HFFc6 (cell line): ENCODE measurements at regions not wholly inside any gene's neighbourhood (a gene's known extent, or its start where the extent isn't known, plus 50 kb on each side); places are given as distances from the start of the nearest gene placed in this dataset.

ENCODE experiments used
- DNase-seq: peaks from one replicate; pipeline ENCODE4 v3.0.0-alpha.2; 2018
- H3K27ac Mint-ChIP-seq: 2 replicates; pipeline ENCODE4 v1.8.0; 2020; ENCODE audit warnings: mild to moderate bottlenecking, mixed read lengths
- H3K27me3 Mint-ChIP-seq: 2 replicates; pipeline ENCODE4 v1.8.0; 2021; ENCODE audit warnings: mild to moderate bottlenecking, moderate library complexity, mixed read lengths; ENCODE audit not compliant: insufficient read depth
- H3K36me3 Mint-ChIP-seq: 2 replicates; pipeline ENCODE4 v1.8.0; 2021; ENCODE audit warnings: low read depth, mixed read lengths
- H3K4me1 Mint-ChIP-seq: 2 replicates; pipeline ENCODE4 v1.8.0; 2020; ENCODE audit warnings: low read depth, mixed read lengths
- H3K4me3 Mint-ChIP-seq: 2 replicates; pipeline ENCODE4 v1.8.0; 2020; ENCODE audit warnings: mild to moderate bottlenecking, moderate library complexity, mixed read lengths
- H3K9me3 Mint-ChIP-seq: 2 replicates; pipeline ENCODE4 v1.8.0; 2020; ENCODE audit warnings: mild to moderate bottlenecking, mixed read lengths
- TF ChIP-seq, protein P1 (sequence below): fragments of 200-600 bp; sonication (generic); IDR thresholded peaks from 2 replicates; pipeline ENCODE4 v1.5.0; 2021; ENCODE audit warnings: antibody characterized with exemption, mild to moderate bottlenecking

DNA sequence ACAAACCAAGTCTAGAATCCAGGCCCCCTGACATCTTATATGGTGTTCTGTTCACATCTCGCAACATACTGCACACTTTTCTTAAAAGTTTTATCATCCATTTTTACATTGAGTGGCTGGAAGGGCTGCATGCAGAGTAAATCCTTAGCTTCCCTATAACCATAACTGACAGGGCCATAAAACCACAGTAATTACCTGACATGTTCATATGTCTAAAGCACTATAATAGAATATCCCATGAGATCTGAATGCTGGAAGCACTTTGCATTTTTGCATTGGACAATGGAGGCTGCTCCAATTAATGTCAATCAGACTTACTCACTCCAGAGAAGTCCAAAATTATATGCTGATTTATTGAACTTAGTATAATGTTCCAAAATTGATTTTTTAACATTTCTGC is 86.6 kb upstream of the HES1 start:
- peaks cover 12% of the 10 kb centered on the region for H3K9me3 Mint-ChIP-seq
- H3K4me3 Mint-ChIP-seq, result no peak overlapping the region
- H3K27me3 Mint-ChIP-seq, result peaks cover 26% of the 10 kb centered on the region
- peaks cover 6% of the 10 kb centered on the region; the same call in 1 of the 2 replicates for H3K4me1 Mint-ChIP-seq
- peaks cover 8% of the 10 kb centered on the region; the same call in 1 of the 2 replicates for H3K36me3 Mint-ChIP-seq
- TF ChIP-seq, protein P1, sequence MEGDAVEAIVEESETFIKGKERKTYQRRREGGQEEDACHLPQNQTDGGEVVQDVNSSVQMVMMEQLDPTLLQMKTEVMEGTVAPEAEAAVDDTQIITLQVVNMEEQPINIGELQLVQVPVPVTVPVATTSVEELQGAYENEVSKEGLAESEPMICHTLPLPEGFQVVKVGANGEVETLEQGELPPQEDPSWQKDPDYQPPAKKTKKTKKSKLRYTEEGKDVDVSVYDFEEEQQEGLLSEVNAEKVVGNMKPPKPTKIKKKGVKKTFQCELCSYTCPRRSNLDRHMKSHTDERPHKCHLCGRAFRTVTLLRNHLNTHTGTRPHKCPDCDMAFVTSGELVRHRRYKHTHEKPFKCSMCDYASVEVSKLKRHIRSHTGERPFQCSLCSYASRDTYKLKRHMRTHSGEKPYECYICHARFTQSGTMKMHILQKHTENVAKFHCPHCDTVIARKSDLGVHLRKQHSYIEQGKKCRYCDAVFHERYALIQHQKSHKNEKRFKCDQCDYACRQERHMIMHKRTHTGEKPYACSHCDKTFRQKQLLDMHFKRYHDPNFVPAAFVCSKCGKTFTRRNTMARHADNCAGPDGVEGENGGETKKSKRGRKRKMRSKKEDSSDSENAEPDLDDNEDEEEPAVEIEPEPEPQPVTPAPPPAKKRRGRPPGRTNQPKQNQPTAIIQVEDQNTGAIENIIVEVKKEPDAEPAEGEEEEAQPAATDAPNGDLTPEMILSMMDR, result no peak
- DNase-seq, result no peak
- H3K27ac Mint-ChIP-seq, result no peak overlapping the region

DNA sequence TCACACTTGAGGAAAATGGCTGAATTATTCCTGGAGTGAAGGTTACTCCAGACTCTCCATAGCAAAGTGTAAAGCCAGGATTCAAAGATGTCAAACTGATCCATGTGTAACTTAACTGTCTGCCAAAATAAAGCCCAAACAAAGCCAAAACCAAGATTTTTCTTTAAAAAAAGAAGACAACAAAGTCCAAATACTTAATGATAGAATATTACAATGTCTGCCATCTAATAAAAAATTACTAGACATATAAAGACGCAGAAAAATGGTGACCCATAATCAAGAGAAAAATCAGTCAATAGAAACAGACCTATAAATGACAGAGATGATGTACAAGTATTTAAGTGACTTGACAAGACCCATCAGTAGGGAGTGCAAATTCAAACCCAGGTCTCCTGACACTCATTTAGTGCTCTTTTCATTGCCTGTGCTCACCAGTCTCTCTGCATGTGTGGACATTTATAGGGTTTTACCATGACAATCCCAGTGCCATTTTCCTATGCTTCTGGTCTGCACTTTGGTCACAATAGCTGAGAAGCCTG is 85.1 kb upstream of the HES1 start:
- no peak overlapping the region for H3K4me3 Mint-ChIP-seq
- peaks cover 12% of the 10 kb centered on the region for H3K9me3 Mint-ChIP-seq
- TF ChIP-seq, protein P1, result no peak
- peaks cover 22% of the 10 kb centered on the region for H3K27me3 Mint-ChIP-seq
- no peak for DNase-seq
- no peak overlapping the region for H3K27ac Mint-ChIP-seq
- H3K36me3 Mint-ChIP-seq, result peaks cover 8% of the 10 kb centered on the region; the same call in 1 of the 2 replicates
- peaks cover 6% of the 10 kb centered on the region; the same call in 1 of the 2 replicates for H3K4me1 Mint-ChIP-seq

DNA sequence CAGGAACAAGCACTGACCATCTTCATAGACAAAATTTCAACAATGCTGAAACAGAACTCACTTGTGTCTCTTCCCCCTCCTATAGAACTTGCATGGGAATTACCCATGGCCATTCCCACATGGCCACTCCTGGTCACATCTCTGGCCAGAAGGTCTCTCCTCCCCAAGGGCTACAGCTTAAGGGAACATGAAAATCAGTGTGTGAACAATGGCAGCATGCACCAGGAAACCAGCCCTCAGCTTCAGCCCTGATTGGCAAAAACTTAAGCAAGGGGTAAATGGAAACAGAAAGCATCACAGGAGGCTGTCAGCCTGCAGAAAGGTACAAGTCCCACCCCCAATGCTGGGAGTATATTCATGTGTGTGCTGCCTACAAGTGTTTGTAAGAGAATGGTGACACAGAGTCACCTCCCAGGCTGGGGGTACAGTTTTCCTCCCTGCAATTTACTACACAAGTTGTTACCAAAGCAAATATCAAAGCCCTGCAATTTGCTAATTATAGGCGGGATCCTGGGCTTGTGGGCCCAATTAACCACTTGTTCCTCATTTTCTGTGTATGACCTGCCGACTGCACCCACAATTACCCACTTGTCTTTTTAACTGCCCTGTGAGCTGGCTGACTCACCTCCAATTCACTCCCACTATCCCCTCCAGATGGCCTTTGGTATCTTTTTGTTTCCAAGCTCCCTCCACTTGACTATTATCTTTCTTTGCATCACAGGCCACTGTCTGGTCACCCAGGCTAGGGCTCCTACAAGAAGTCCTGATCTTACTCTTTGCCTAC is 84.4 kb upstream of the HES1 start:
- Mint-ChIP-seq H3K27ac (no peak overlapping the region), H3K4me3 (no peak overlapping the region), H3K9me3 (peaks cover 12% of the 10 kb centered on the region), H3K4me1 (peaks cover 6% of the 10 kb centered on the region; the same call in 1 of the 2 replicates), H3K27me3 (peaks cover 21% of the 10 kb centered on the region), H3K36me3 (peaks cover 8% of the 10 kb centered on the region; the same call in 1 of the 2 replicates)
- TF ChIP-seq, protein P1, result no peak
- no peak for DNase-seq

DNA sequence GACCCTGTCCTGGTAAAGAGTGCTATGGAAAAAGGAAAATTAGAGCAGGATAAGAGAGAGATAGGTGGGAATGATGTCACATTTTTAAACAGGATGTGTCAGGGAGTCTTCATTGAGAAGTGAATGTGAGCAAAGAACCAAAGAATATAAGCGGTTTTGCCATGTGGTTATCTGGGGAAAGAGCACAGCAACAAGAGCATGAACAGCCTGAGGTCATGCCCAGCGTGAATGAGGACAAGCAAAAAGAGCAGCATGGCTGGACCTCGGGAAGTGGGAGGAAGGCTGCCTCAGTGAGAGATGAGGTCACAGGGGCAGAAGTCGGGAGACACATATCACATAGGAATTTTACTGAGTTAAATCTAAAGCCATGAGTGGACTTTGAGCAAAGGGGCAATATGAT is 82.8 kb upstream of the HES1 start:
- H3K9me3 Mint-ChIP-seq, result peaks cover 12% of the 10 kb centered on the region
- H3K4me1 Mint-ChIP-seq, result peaks cover 12% of the 10 kb centered on the region
- peaks cover 21% of the 10 kb centered on the region for H3K27me3 Mint-ChIP-seq
- H3K36me3 Mint-ChIP-seq, result peaks cover 8% of the 10 kb centered on the region; the same call in 1 of the 2 replicates
- H3K27ac Mint-ChIP-seq, result no peak overlapping the region
- H3K4me3 Mint-ChIP-seq, result no peak overlapping the region
- no peak for DNase-seq
- TF ChIP-seq, protein P1, result no peak

DNA sequence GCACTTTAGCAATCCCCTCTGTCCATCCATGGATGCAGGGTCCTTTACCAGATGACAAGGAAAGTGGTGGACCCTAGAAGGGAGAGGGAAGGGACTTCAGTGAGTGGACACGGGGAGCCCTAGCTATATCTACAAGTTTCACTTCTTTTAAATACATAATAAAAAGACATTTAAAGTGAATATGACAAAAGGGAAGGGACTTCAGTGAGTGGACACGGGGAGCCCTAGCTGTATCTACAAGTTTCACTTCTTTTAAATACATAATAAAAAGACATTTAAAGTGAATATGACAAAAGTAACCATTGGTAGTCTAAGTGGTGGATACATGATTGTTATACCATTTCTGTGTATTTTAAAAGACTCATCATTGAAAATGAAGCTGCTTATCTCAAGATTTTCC is 81.9 kb upstream of the HES1 start:
- TF ChIP-seq, protein P1, result no peak
- DNase-seq, result no peak
- H3K36me3 Mint-ChIP-seq, result peaks cover 8% of the 10 kb centered on the region; the same call in 1 of the 2 replicates
- H3K9me3 Mint-ChIP-seq, result peaks cover 12% of the 10 kb centered on the region
- H3K4me1 Mint-ChIP-seq, result peaks cover 12% of the 10 kb centered on the region
- H3K27me3 Mint-ChIP-seq, result peaks cover 21% of the 10 kb centered on the region
- H3K27ac Mint-ChIP-seq, result no peak overlapping the region
- no peak overlapping the region for H3K4me3 Mint-ChIP-seq
